HG03066 (cell line): ENCODE measurements at regions not wholly inside any gene's neighbourhood (a gene's known extent, or its start where the extent isn't known, plus 50 kb on each side); places are given as distances from the start of the nearest gene placed in this dataset.
"Not testable (repeated sequence)": the region's sequence is repeated elsewhere in the genome, so short reads cannot be mapped to it uniquely, and the experiment has no call there.

Source experiments
- ATAC-seq: cut with Tn5 transposase; IDR thresholded peaks from one replicate; pipeline ENCODE4 v1.9.1; 2021; ENCODE audit warnings: low read depth; ENCODE audit not compliant: unreplicated experiment

DNA sequence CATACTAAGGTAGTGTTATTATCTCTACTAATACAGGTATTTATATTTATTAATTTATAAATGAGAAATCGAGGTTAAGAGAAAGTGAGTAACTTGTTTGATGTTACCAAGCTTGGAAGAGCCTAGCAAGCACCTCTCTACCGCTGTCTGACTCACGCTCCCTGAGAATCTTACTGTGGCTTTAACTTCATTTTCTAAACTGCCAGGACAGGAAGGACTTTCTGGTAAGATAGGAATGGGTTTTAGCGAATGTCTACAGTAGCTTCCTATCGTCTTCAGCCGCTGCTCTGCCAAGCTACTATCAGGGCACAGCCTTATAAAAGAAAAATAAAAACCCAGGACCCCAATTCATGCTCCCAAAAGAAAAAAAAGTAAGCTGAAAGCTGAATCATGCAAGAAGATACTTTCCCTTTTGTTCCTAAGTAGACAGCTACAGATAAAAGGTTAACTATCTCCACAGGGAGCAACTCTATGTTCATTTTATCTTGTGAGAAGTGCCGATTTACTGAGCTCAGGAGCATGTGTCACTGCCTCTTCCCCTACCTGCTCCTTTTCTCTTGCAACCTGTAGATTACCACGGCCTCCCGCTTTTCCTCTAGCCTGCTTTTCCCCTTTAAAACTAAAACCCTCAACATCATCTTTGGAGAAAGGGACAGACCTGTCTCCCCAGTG lies 60.2 kb downstream of the THNSL1 start:
- no peak for ATAC-seq

DNA sequence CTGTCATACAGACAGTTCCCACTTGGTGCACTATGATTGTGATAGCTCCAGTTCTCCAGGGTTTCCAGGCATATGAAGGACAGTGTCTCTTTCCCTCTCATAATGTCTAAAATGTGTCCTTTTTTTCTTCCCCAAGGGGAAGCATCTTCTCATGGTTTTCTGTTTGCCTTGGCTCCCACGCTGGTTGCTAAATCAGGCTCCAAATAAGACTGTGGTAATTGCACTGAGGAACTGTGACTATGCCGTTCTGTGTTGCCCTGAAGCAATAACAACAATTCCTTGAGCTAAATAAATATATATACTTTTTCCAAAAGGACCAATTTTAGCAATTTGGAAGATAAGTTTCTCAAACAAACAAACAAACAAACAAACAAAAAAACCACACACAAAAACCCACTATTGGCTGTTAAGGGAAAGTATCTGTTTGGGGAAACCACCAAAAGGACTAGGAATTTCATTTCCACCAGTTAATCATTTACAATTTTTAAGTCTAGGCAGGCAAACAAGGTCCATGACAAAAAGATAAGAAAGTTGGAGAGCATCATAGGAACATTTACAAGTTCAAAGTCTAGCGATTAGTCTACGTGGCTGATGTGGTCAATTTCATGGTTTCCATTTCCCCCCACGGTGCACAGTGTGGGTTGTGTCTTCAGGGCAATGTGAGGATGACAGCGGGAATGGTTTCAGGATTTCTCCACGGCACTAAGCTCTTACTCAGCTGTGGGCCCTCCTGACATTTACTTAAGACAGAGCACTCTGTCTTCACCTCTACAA lies 62.4 kb downstream of the THNSL1 start:
- no peak for ATAC-seq

DNA sequence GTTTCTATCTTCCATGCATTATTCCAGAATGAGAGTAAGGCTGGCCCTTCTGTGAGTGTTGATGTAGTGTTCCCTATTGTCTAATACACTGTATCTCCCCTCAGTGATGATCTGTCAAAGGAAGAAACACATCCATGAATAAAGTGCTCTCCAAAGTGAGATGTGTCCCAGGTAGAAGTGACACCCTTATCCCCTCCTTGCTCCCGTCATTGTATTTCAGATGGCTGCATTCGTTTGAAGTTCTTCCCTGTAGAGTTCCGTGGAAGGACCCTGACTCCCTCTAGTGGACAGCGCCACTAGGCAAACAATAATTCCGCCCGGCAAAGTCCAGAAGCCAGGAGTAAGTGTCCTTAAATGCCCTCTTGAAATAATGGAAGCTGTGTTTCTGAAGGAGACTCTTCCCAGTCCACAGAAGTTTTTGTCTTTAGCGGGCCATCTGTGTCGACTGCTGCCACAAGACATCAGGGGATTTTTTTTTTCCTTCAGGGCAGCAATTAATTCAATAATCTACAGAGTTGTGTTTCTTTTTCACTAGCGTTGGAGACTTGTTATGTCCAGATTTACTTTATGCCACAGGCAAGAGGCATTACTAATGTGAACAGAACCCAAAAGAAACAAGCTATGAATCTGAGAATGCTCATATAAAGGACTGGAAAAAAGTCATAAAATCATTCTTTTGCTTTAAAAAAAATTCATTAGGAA lies 64.6 kb downstream of the THNSL1 start:
- peak; percentile 83 for ATAC-seq

DNA sequence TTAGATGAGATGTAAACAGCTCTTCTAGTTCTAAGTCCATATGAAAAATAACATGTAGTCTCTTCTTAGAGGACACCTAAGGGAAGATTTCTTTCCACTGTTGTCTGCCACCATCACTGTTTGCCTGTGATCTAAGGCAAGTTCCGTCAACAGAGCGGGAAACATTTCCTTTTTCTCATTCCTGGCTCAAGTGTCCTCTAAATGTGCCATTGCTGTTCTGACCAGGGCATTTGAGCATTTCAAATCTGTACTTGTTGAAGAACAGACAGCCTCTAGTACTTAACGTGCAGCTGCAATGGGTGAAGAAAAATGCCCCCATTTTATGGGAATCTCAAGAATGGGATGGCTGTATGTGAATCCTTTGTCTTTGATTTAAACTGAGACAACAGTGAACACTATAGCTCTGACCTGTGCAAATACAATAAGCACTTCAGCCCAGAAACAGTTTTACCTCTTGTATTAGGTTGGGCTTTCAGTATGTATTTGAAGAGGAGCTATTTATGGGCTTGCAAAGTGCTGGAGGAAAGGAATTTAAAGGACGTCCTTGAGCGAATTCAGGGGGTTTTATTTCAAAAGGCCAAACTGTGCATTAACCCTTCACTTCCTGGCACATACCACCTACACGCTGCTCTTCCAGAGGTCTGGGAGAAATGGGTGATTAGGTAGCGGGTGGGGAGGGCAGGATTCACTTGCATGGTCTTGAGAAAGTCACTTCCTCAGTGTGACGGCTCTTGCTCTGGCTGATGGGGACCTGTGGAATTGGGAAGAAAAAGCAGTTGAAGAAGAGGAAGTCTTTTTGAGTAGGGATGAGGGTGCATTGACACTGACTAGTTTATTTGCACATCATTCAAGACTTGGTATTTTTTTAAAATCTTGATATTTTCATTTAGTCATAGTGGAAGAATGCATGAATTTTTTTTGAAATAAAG lies 66.1 kb downstream of the THNSL1 start:
- no peak for ATAC-seq

DNA sequence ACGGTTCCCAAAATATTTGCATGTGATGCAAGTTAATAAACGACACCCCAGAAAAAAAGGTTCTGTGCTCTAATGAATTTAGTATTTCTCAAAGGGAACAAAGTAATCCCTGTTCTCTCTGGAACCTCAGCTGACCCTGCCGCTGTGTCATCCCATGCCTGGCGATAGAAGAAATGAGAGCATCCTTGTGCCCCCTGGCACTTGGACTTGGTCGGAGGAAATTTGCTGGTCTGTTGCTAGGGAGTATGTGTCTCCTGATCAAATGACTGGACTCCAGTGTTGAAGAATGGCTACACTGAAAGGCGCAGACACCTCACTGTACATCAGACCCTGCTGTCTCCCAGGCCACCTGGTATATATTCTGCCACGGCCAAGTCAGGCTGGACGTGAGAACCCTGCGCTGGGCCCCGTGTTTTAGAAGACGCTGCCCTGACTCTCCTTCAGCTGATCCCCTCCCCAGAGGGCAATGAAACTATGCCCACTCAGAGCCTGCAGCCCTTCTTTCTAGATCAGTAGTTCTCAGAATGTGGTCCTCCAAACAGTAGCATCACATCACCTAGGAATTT lies 67.2 kb downstream of the THNSL1 start:
- ATAC-seq, result no peak

DNA sequence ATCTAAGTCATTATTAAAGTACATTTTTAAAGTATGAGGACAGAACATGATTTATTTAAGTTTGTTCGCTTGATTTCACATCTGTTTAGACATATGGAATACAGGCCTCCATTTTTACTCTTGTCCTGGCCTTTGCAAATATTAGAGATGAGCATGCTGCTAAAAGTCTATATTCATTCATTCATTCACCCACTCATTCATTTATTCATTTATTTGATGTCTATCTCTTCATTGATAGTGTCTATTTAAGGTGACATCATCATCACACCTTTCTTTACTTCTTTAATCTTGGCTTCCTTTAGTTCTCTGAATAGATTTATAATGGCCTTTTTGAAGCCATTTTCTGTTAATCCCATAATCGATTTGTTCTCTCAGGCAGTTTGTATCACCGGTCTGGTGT lies 68.0 kb downstream of the THNSL1 start:
- no peak for ATAC-seq

DNA sequence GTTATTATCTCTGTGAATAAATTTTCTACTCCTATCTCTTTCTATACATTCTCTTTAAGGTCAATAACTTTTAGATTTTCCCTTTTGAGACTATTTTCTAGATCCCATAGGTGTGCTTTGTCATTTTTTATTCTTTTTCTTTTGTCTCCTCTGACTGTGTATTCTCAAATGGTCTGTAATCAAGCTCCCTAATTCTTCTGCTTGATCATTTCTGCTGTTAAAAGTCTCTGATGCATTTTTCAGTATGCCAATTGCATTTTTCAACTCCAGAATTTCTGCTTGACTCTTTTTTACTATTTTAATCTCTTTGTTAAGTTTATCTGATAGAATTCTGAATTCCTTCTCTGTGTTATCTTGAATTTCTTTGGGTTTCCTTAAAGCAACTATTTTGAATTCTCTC lies 78.2 kb downstream of the THNSL1 start:
- ATAC-seq, result no peak

DNA sequence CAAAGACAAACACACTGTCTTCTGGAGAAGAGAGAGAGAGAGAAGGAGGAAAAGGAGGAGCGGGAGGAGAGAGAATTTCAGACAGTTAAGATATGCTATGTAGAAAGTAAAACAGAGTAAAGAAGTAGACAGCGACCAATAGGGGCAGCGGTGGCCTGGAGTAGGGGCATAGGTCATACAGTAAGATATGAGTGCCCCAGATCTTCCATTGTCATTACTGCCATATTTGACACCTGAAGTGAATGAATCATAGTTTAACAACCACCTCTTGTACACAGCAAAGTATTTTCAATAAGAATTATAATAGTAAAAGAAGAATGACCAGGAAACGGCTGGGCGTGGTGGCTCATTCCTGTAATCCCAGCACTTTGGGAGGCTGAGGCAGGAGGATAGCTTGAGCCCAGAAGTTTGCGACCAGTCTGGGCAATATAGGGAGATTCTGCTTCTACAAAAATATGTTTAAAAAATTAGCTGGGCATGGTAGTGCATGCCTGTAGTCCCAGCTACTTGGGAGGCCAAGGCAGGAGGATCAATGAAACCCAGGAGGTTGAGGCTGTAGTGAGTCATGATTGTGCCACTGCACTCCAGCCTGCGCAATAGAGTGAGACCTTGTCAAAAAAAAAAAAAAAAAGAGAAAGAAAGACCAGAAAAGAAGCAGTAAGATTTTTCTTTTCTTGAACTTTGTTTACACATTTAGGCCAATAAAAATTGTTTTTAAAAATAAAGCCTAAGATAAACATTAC lies 77.0 kb upstream of the GPR158 start:
- ATAC-seq, result no peak

DNA sequence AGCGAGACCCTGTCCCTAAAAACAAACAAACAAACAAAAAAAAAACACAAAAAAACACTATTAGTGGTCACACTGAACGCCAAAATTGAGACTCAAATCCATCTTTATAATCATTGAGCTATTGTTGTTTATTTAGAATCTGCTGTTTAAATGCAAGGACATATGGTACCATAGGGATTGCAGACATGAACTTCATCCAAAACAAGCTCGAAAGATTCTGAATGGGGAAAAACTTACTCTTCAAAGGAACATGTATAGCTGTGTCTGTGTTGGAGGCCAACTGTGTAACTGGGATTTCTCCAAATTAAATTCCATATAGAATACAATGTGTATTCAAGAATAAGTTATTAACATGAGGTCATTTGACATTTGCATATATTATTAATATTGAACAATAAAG lies 74.7 kb upstream of the GPR158 start:
- ATAC-seq, result no peak

DNA sequence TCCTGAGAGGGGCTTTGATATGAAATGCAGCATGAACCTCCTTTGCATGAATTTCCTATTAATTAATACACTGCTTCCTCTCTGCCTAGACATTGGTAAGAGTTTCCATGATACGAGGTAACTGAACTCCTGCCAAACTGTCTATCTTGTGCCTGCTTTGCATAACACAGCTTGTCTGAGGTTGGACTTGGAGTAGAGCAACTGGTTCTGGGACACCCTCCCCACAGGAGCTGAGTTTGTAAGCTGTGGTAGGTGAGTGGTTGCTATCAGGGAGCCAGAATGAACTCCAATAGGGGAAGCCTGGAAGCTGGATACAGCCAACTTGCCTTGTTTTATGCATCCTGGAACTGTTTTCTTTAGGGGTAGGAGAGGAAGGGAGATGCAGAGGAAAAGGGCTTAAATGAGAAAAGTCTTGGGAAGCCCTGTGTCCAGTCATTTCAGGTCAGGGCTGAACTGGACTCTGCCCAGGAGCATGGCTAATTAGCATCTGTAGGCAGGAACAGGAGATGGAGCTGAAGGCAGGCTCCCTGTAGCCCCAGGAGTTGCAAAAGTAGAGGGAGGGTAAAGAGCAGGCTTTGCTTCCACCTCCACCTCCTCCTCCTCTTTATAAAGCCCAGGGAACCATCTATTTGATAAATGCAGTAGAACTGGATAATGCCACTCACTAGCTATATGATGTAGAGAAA lies 73.2 kb upstream of the GPR158 start:
- ATAC-seq, result no peak

DNA sequence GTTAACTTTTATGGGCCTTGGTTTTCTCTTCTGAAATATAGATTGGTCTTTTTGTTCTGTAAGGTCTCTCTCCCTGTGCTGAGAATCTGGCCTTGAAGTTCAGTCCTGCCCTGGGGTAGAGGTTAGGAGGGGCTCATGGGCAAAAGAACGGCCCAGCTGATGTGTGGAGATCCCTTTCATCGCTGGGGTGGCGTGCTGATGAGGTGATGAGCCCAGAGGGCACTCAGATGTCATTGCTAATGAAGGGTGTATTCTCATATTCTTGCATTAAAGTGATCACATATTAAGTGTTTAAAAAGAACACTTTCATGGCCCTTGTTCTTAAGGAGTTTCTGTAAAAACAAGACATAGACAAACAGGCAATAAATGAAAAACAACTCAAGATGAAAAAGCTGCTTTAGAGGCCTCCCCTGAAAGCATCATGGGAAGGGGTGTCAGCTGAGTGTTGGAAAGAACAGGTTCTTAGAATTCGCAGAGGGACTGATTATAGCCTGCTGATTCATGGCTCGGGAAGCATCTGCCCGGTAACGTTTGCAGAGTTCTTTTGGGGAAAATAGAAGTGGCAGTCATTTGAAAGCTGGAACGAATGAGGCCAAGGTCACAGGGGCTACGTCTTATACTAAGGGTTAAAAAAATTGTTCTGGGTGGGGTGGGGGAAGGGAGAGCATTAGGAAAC lies 72.5 kb upstream of the GPR158 start:
- ATAC-seq, result no peak

DNA sequence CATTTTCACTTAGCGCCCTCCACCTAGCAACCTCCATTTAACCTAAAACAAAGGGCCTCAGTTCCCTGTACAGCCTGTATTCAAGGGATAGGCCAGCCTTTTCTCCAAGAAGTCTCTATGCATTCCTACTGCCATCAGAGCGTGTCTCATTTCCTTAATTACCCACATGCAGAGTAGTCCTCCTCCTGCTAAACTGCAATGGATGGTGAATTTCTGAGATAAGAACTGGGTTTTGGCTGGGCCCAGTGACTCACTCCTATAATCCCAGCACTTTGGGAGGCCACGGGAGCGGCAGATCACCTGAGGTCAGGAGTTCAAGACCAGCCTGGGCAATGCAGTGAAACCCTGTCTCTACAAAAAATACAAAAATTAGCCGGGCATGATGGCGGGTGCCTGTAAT lies 71.1 kb upstream of the GPR158 start:
- no peak for ATAC-seq

DNA sequence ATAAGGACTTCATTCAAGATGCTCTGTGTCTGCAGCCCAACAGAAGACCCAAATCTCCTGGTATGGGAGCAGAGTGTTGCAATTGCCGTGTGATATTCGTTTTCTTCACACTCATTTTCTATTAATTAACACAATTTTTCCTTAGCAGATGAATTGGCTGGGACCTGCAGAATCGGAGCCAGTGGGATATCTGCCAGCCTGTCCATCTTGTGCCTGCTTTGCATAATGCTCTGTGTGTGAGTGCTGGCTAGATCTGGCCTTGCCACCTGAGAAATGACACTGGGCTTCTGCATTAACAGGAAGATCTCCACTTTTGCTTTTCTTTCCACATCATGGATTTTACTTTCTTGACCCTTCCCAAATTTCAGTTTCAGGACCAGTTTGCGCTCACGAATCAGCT lies 70.4 kb upstream of the GPR158 start:
- no peak for ATAC-seq

DNA sequence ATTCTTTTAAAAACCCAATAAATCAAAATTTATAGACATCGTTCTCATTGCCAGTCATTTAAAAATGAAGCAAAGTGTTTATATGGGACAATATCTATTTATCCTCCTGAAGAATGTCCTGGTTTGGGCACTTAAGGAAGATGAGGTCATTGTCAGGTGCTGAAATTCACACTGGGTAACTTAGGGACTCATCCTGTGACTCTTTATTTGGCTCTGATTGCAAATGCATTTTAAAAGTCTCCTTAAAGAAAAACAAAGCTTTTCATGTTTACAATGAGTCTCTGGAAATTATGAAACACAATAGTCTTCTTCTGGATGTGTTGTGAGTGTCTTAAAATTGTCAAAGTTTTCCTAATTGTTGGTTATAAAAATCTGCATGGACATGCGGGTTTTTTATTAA lies 69.5 kb upstream of the GPR158 start:
- ATAC-seq, result no peak

DNA sequence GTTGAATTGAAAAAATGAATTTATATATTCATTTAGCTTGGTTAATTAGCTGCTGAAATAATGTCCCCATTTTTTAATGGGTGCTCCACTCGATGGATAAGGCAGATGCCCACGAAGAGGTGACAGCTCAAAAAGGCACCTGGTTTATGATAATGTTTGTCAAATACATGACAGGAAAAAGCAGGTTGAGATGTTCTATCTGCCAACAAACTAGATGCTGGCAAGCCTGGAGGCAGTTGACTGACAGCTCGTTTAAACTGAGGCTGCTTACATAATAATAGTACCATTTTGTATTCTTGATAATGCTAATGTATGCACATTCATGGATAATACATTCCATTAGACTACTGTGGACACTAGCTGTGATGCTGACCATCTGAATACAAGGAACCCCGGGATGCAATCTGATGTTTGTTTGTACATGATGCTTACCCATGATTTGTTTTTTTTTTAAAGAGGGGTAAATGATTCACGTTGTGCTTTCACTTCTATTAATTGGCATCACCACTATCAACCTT lies 69.0 kb upstream of the GPR158 start:
- no peak for ATAC-seq

DNA sequence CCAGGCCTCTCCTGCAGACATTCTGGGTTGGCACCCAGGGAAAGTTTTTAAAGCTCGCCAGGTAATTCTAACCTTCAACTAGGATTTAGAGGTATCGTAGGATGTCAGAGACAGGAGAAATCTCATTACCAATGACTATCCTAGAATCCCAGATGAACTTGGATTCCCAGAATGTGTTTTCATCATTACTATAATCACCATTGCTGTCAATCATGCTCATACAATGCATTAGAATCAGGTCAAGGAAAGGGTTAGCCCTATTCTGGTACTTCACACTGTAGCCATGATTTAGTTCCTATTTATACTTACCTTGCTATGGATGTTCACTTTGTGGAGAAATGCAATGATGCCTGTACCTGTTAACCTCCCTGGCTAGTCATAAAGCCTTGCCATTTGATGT lies 67.0 kb upstream of the GPR158 start:
- ATAC-seq, result no peak

DNA sequence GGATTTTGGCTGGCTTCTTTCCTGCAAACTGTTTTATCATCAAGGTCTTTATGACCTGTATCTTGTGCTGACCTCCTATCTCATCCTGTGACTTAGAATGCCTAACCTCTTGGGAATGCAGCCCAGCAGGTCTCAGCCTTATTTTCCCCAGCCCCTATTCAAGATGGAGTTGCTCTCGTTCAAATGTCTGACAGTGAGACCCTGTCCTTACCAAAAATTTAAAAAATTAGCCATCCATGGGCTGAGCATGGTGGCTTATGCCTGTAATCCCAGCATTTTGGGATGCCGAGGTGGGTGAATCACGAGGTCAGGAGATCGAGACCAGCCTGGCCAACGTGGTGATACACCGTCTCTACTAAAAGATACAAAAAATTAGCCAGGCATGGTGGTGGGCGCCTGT lies 64.9 kb upstream of the GPR158 start:
- not testable (repeated sequence) for ATAC-seq

DNA sequence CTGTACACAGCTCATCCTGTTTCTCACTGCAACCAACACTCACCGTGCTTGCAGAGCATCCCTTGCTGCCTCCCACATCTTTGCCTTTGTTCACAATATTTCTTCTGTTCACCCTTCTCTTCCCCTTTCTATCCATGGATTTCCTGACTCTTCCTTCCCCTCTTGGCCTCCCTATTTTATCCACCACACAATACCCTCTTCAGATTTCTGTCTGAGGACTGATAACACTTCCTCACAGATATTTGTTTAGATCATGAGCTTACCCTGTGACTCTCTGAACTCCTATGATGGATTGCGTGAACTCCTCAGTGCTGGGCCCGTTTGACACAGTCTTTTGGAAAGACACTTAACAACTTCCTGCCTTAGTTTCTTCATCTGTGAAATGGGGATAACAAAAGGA lies 62.8 kb upstream of the GPR158 start:
- no peak for ATAC-seq
